Left lung (tissue), 4 donors: ENCODE measurements at regions not wholly inside any gene's neighbourhood (a gene's known extent, or its start where the extent isn't known, plus 50 kb on each side); places are given as distances from the start of the nearest gene placed in this dataset.
A peak's percentile ranks its signal among the peaks of the same experiment; 100 is the strongest.

Experiments
- ATAC-seq: fragments of 200-7000 bp; cut with Tn5 transposase; one replicate; pipeline ENCODE4 v1.9.1; 2020; ENCODE audit warnings: moderate library complexity
- DNase-seq, 4 donors: peaks; one replicate each; pipeline ENCODE4 v3.0.0-alpha.2; 2013 to 2020
- H3K27ac ChIP-seq, 2 donors: fragments of 200-600 bp; sonication (generic) in 1 of 2; one replicate each; pipeline versions ENCODE4 v1.5.0 to v1.8.0; 2020 to 2021
- H3K27me3 ChIP-seq, 2 donors: fragments of 200-600 bp; sonication (generic) in 1 of 2; one replicate each; pipeline versions ENCODE4 v1.5.0 to v1.8.0; 2020 to 2021
- H3K36me3 ChIP-seq, 2 donors: fragments of 200-600 bp; sonication (generic) in 1 of 2; one replicate each; pipeline versions ENCODE4 v1.5.0 to v1.8.0; 2020 to 2021
- H3K4me1 ChIP-seq, 2 donors: fragments of 200-600 bp; one replicate each; pipeline ENCODE4 v1.8.0; 2021
- H3K4me3 ChIP-seq, 2 donors: fragments of 200-600 bp; sonication (generic) in 1 of 2; one replicate each; pipeline versions ENCODE4 v1.5.0 to v1.8.0; 2020 to 2021; ENCODE audit warnings: mild to moderate bottlenecking in 1 of 2
- H3K9me3 ChIP-seq, 2 donors: fragments of 200-600 bp; sonication (generic) in 1 of 2; one replicate each; pipeline versions ENCODE4 v1.5.0 to v1.8.0; 2020 to 2021
- intact Hi-C, 2 donors: fragments of 100-400 bp; cut with DNase I; formaldehyde crosslinking; loops; one replicate each; pipeline versions ENCODE4 v1.11.2 to v1.14.2; 2022
- TF ChIP-seq, protein P1 (sequence below), 2 donors: fragments of 200-600 bp; sonication (generic) in 1 of 2; IDR thresholded peaks; one replicate each; pipeline versions ENCODE4 v1.5.0 to v1.8.0; 2021; ENCODE audit warnings: antibody characterized with exemption in 2 of 2
- donor health status: DM: no; HTN: yes; CAD: no.
- donor health status: DM: no; HTN: no; CAD: no.

DNA sequence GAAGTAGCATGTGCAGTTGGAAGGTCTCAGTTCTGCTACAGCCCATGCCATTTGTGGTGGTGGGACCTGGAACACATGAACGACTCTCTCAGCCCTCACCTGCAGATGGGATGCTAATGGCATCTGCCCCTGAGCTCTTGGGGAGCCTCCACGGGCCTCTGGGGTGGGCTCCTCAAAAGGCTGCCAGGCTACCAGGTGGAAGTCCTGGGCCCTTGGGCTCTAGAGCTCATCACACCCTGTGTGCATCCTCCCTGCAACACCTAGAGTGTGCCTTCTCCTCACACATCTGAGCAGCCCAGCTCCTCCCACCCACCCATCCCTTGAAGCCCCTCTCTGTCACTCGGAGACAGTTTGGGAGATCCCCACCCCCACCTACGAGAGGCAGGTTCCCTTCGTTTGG is 231.8 kb upstream of the MYT1L start:
- DNase-seq: no peak
- TF ChIP-seq, protein P1, sequence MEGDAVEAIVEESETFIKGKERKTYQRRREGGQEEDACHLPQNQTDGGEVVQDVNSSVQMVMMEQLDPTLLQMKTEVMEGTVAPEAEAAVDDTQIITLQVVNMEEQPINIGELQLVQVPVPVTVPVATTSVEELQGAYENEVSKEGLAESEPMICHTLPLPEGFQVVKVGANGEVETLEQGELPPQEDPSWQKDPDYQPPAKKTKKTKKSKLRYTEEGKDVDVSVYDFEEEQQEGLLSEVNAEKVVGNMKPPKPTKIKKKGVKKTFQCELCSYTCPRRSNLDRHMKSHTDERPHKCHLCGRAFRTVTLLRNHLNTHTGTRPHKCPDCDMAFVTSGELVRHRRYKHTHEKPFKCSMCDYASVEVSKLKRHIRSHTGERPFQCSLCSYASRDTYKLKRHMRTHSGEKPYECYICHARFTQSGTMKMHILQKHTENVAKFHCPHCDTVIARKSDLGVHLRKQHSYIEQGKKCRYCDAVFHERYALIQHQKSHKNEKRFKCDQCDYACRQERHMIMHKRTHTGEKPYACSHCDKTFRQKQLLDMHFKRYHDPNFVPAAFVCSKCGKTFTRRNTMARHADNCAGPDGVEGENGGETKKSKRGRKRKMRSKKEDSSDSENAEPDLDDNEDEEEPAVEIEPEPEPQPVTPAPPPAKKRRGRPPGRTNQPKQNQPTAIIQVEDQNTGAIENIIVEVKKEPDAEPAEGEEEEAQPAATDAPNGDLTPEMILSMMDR (IDR thresholded peaks at IDR 0.05): no peak
- no peak for ATAC-seq
- Histone ChIP-seq H3K36me3 (no peaks in the 10 kb centered on the region), H3K27ac (no peak overlapping the region), H3K4me1 (no peaks in the 10 kb centered on the region), H3K27me3 (no peaks in the 10 kb centered on the region), H3K9me3 (no peaks in the 10 kb centered on the region), H3K4me3 (no peak overlapping the region)
- intact Hi-C loops: no loop called here

DNA sequence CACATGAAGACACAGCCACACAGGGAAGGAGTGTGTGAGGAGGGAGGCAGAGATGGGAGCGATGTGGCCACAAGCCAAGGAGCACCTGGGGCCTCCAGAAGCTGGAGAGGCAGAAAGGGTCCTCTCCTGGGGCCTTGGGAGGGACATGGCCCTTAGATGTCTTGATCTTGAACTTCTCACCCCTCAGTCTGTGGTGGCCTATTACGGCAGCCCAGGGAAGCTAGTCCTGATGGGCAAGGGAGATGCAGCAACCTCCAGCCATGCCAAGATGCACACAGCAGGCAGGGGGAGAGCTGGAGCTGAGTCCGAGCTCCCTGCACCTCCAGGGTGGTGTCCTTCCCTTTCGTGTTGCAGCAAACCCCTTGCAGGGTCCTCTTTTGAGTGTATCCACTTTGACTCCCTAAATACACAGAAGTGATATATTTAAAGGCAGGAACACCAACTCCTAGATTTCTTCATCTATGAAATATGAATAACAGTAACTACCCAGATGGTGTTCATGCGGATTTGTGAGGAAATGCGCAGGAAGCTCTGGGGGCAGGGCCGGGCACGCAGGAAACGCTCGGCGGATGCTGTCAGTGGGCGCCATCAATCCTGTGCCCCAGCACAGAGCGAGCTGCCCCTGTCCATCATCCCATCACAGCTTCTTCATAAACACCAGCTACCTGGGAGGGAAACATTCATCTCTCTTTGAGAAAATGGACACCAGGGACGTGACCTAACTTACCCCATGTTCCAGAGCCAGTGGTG is 230.4 kb upstream of the MYT1L start:
- no peaks in the 10 kb centered on the region for H3K36me3 ChIP-seq
- no peaks in the 10 kb centered on the region for H3K9me3 ChIP-seq
- DNase-seq: no peak
- H3K27me3 ChIP-seq: no peaks in the 10 kb centered on the region
- no peaks in the 10 kb centered on the region for H3K4me1 ChIP-seq
- no peak for ATAC-seq
- intact Hi-C loops: no loop called here
- H3K27ac ChIP-seq: no peak overlapping the region
- TF ChIP-seq, protein P1 (IDR thresholded peaks at IDR 0.05): no peak
- H3K4me3 ChIP-seq: no peak overlapping the region

DNA sequence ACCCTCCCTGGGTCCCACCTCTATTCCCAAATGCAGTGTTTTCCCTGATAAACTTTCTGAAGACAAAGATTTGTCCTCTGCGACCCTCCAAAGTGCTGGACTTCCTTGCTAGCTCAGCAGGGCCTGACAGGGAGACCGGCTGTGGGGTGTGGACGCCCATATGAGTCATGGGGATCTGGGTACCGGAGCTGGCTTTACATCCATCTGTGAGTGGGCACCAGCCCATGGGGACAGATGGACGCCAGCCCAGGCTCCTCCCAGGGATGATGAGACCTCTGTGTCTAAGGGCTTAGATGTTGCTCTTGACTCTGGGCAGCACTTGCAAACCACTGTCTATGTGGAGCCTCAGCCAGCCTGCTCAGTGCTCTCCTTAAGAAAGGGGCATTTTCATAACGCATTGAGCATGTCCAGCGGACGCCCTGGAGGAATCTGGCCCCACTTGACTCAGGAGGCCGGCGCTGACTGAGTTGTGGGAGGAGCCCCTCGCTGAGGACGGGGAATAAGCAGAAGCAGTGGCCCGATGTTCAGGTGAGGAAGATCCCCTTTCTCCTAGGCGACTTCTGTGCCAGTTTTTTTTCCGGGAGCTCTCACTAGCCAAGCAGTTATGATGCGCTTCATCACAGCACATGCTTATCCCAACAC is 229.4 kb upstream of the MYT1L start:
- DNase-seq: peak in 1 of 4 donors; percentile 59
- H3K4me1 ChIP-seq: no peaks in the 10 kb centered on the region
- no peak overlapping the region for H3K27ac ChIP-seq
- intact Hi-C loops: no loop called here
- no peak for ATAC-seq
- no peaks in the 10 kb centered on the region for H3K9me3 ChIP-seq
- H3K4me3 ChIP-seq: no peak overlapping the region
- TF ChIP-seq, protein P1 (IDR thresholded peaks at IDR 0.05): no peak
- H3K27me3 ChIP-seq: no peaks in the 10 kb centered on the region
- H3K36me3 ChIP-seq: no peaks in the 10 kb centered on the region

DNA sequence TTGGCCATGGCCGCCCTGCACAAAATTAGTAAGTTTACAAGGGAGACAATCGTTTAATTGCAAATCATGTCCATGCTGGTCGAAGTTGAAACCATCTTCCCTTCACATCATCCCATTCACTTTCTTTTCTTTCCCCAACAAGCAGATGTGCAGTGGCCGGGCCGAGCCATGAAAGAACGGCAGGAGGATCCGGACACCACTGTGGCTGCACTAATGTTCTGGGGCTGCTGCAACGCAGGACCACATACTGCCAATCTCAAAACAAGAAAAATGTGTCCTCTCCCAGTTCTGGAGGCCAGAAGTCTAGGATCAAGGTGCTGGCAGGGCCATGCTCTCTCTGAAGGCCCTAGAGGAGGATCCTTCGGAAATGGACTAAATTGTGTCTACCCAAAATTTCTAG is 227.4 kb upstream of the MYT1L start:
- ATAC-seq: no peak
- H3K27ac ChIP-seq: no peak overlapping the region
- peak in 1 of 4 donors; percentile 67 for DNase-seq
- intact Hi-C loops: no loop called here
- H3K4me1 ChIP-seq: no peaks in the 10 kb centered on the region
- H3K36me3 ChIP-seq: no peaks in the 10 kb centered on the region
- peaks cover 0 to 7% of the 10 kb centered on the region in 2 donors for H3K9me3 ChIP-seq
- H3K4me3 ChIP-seq: no peak overlapping the region
- no peaks in the 10 kb centered on the region for H3K27me3 ChIP-seq
- TF ChIP-seq, protein P1 (IDR thresholded peaks at IDR 0.05): no peak

DNA sequence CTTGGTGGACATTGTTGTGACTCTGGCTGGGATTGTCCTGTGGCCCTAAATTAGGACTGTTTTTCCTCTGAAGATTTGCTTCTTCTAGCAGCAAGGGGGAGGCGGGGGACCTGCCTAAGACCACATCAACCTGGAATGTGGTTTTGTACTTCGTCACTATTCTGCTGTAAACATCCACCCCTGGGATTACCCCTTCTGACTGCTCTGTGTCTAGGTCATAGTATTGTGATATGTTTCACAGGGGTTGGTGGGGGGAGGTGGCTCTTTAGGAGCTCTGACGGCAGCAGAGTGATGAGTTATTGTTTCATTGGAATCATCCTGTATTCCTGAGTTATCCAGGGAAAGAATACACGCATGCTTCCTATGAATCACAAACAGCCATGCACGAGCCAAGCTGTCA is 226.4 kb upstream of the MYT1L start:
- Histone ChIP-seq H3K36me3 (no peaks in the 10 kb centered on the region), H3K27me3 (no peaks in the 10 kb centered on the region), H3K9me3 (peaks cover 0 to 17% of the 10 kb centered on the region in 2 donors), H3K4me1 (no peaks in the 10 kb centered on the region), H3K4me3 (no peak overlapping the region), H3K27ac (no peak overlapping the region)
- TF ChIP-seq, protein P1 (IDR thresholded peaks at IDR 0.05): no peak
- DNase-seq (no peak), ATAC-seq (no peak)
- intact Hi-C loops: no loop called here
